PC-3 (cell line): ENCODE measurements at regions not wholly inside any gene's neighbourhood (a gene's known extent, or its start where the extent isn't known, plus 50 kb on each side); places are given as distances from the start of the nearest gene placed in this dataset.
A peak's percentile ranks its signal among the peaks of the same experiment; 100 is the strongest.

Source experiments
- ATAC-seq: fragments of 200-7000 bp; cut with Tn5 transposase; 2 replicates; pipeline ENCODE4 v1.9.1; 2020; ENCODE audit warnings: mild to moderate bottlenecking, moderate library complexity
- BruUV-seq: library from RNA; stranded (reverse); fragments of 400-500 nt; replicated peaks from 2 replicates; lab custom pipeline; 2021; lab: Mats Ljungman, UMichigan
- CTCF ChIA-PET: fragments of 300-600 bp; sonication (Branson Sonifier 250); formaldehyde crosslinking; loops from one replicate; lab custom pipeline; 2022; ENCODE audit warnings: antibody characterized with exemption; lab: Charles Lee
- POLR2A ChIA-PET: fragments of 300-600 bp; sonication (Branson Sonifier 250); formaldehyde crosslinking; loops from one replicate; lab custom pipeline; 2022; ENCODE audit warnings: antibody characterized with exemption; ENCODE audit not compliant: unreplicated experiment; lab: Charles Lee
- DNase-seq: peaks from one replicate; pipeline ENCODE4 v3.0.0-alpha.2; 2015
- H2AFZ ChIP-seq: fragments of 300-600 bp; sonication (generic); 2 replicates; pipeline ENCODE4 v1.6.0; 2016; ENCODE audit warnings: antibody characterized with exemption, low read length
- H3F3A ChIP-seq: fragments of 300-600 bp; sonication (generic); one replicate; pipeline ENCODE4 v1.6.0; 2017; ENCODE audit warnings: antibody characterized with exemption, low read length, control low read depth, mild to moderate bottlenecking; ENCODE audit not compliant: unreplicated experiment
- H3K27ac ChIP-seq: fragments of 300-600 bp; sonication (generic); 2 replicates; pipeline ENCODE4 v1.5.1; 2016; ENCODE audit warnings: mild to moderate bottlenecking, low read length
- H3K27me3 ChIP-seq: fragments of 300-600 bp; sonication (generic); 2 replicates; pipeline ENCODE4 v1.6.1; 2016; ENCODE audit warnings: low read length, mixed read lengths
- H3K36me3 ChIP-seq: fragments of 300-600 bp; sonication (generic); 2 replicates; pipeline ENCODE4 v1.6.1; 2016; ENCODE audit warnings: low read depth, mixed run types, low read length, mixed read lengths
- H3K4me1 ChIP-seq: fragments of 300-600 bp; sonication (generic); 2 replicates; pipeline ENCODE4 v1.5.1; 2016; ENCODE audit warnings: low read length; ENCODE audit not compliant: insufficient read depth
- H3K4me2 ChIP-seq: fragments of 300-600 bp; sonication (generic); 2 replicates; pipeline ENCODE4 v1.6.0; 2016; ENCODE audit warnings: low read length
- H3K4me3 ChIP-seq: fragments of 300-600 bp; sonication (generic); 2 replicates; pipeline ENCODE4 v1.5.1; 2016; ENCODE audit warnings: mild to moderate bottlenecking, low read length, mixed read lengths
- H3K79me2 ChIP-seq: fragments of 300-600 bp; sonication (generic); 2 replicates; pipeline ENCODE4 v1.6.1; 2017; ENCODE audit warnings: low read length, mixed read lengths
- H3K9ac ChIP-seq: fragments of 300-600 bp; sonication (generic); 2 replicates; pipeline ENCODE4 v1.6.0; 2016; ENCODE audit warnings: mild to moderate bottlenecking, low read length
- H3K9me2 ChIP-seq: fragments of 300-600 bp; sonication (generic); replicated peaks from 2 replicates; pipeline ENCODE4 v1.6.1; 2016; ENCODE audit warnings: mixed run types, low read length, mixed read lengths
- H3K9me3 ChIP-seq: fragments of 300-600 bp; sonication (generic); 2 replicates; pipeline ENCODE4 v1.6.1; 2016; ENCODE audit warnings: low read length, mixed read lengths
- H4K20me1 ChIP-seq: fragments of 300-600 bp; sonication (generic); 2 replicates; pipeline ENCODE4 v1.6.1; 2016; ENCODE audit warnings: low read length, mixed read lengths
- CTCF ChIP-seq: fragments of 300-600 bp; sonication (generic); conservative IDR thresholded peaks from 2 replicates; pipeline ENCODE4 v1.5.1; 2017; ENCODE audit warnings: antibody characterized with exemption, low read depth, mild to moderate bottlenecking, low read length
- EZH2 ChIP-seq: fragments of 300-600 bp; sonication (generic); IDR thresholded peaks from one replicate; pipeline ENCODE4 v1.6.1; 2017; ENCODE audit warnings: antibody characterized with exemption, mild to moderate bottlenecking, low read length; ENCODE audit not compliant: unreplicated experiment
- EZH2phosphoT487 ChIP-seq: fragments of 300-600 bp; sonication (generic); IDR thresholded peaks from 2 replicates; pipeline ENCODE4 v1.6.1; 2018; ENCODE audit warnings: mild to moderate bottlenecking, antibody characterized with exemption, low read length, borderline replicate concordance
- intact Hi-C: fragments of 100-400 bp; cut with micrococcal nuclease; formaldehyde crosslinking; loops from 2 replicates; pipeline ENCODE4 v1.9.0; 2023

GRCh38 chr18:1294229-1294628, 389.6 kb downstream of the ADCYAP1 start:
- Histone ChIP-seq H3K9me3 (no peaks in the 10 kb centered on the region), H3K27me3 (no peaks in the 10 kb centered on the region), H3K27ac (no peak overlapping the region), H2AFZ (peak overlapping the region; percentile 28; the same call in 1 of the 2 replicates), H3K4me3 (no peak overlapping the region), H3F3A (no peaks in the 10 kb centered on the region), H3K4me1 (peaks cover 6% of the 10 kb centered on the region), H3K9me2 (no peaks in the 10 kb centered on the region), H3K79me2 (no peaks in the 10 kb centered on the region), H3K9ac (no peak overlapping the region), H3K36me3 (no peaks in the 10 kb centered on the region), H4K20me1 (no peaks in the 10 kb centered on the region), H3K4me2 (no peak overlapping the region)
- CTCF ChIA-PET, result interaction anchor here (0.6 kb wide), 2 partner anchors 25 to 39 kb away, joined by 3 read pairs; no protein-coding TSS in a partner anchor
- POLR2A ChIA-PET, result no interaction called here
- no TSS peak for BruUV-seq
- intact Hi-C loops, result loop anchor here (2.0 kb wide), 1 partner anchor 57 kb away; no protein-coding TSS in a partner anchor
- ATAC-seq (no peak), DNase-seq (peak; percentile 8)
- no peak for TF ChIP-seq CTCF
- TF ChIP-seq EZH2phosphoT487, result no peak
- TF ChIP-seq EZH2, result no peak

GRCh38 chr18:1296237-1296636, 391.6 kb downstream of the ADCYAP1 start:
- intact Hi-C loops, result no loop called here
- Histone ChIP-seq H4K20me1 (no peaks in the 10 kb centered on the region), H3K4me3 (no peak overlapping the region), H3K4me1 (peaks cover 6% of the 10 kb centered on the region), H2AFZ (no peak overlapping the region), H3K27me3 (no peaks in the 10 kb centered on the region), H3K79me2 (no peaks in the 10 kb centered on the region), H3K9me2 (no peaks in the 10 kb centered on the region), H3F3A (no peaks in the 10 kb centered on the region), H3K36me3 (no peaks in the 10 kb centered on the region), H3K27ac (no peak overlapping the region), H3K9ac (no peak overlapping the region), H3K9me3 (no peaks in the 10 kb centered on the region), H3K4me2 (no peak overlapping the region)
- DNase-seq, result peak; percentile 25
- no peak for TF ChIP-seq EZH2
- TF ChIP-seq CTCF, result no peak
- no peak for TF ChIP-seq EZH2phosphoT487
- no TSS peak for BruUV-seq
- ChIA-PET CTCF (no interaction called here), POLR2A (no interaction called here)
- no peak; the same call in 1 of the 2 replicates for ATAC-seq

GRCh38 chr18:1302861-1303260, 398.2 kb downstream of the ADCYAP1 start:
- H3K4me2 ChIP-seq, result no peak overlapping the region
- no peaks in the 10 kb centered on the region for H3K36me3 ChIP-seq
- no peaks in the 10 kb centered on the region for H4K20me1 ChIP-seq
- CTCF ChIA-PET, result no interaction called here
- DNase-seq (no peak), ATAC-seq (no peak)
- H2AFZ ChIP-seq, result no peak overlapping the region
- no peak overlapping the region for H3K9ac ChIP-seq
- TF ChIP-seq EZH2, result no peak
- TF ChIP-seq EZH2phosphoT487, result no peak
- H3K27me3 ChIP-seq, result no peaks in the 10 kb centered on the region
- no peaks in the 10 kb centered on the region for H3F3A ChIP-seq
- POLR2A ChIA-PET, result no interaction called here
- intact Hi-C loops, result no loop called here
- H3K79me2 ChIP-seq, result no peaks in the 10 kb centered on the region
- H3K27ac ChIP-seq, result no peak overlapping the region
- no peaks in the 10 kb centered on the region for H3K9me3 ChIP-seq
- no TSS peak for BruUV-seq
- H3K4me1 ChIP-seq, result no peaks in the 10 kb centered on the region
- no peaks in the 10 kb centered on the region for H3K9me2 ChIP-seq
- H3K4me3 ChIP-seq, result no peak overlapping the region
